ENCODE measurements at regions not wholly inside any gene's neighbourhood (a gene's known extent, or its start where the extent isn't known, plus 50 kb on each side); places are given as distances from the start of the nearest gene placed in this dataset.

DNA sequence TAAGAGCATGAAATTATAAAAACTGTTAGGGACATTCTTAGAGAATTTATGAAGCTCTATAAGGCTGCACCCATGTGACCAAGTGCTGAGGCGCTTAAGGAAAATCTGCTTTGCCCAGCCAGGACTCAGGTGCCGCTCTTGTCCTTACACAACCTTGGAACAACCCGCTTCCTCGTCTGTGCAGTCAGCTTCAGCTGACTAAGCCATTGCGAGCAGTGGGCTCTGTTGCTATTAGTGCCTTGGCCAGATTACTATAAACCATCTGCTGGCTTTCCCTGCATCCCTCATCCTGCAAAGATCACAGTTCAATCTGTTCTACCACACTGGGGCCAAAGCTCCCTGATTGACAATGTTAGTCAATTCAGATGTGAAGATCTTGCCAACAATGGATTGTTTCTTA, 89.1 kb upstream of the E2F3 start:
- in situ Hi-C loops (cut with HindIII; ENCODE audit: low sequenced_read_pairs) = no loop called here
- TF ChIP-seq, protein P1, sequence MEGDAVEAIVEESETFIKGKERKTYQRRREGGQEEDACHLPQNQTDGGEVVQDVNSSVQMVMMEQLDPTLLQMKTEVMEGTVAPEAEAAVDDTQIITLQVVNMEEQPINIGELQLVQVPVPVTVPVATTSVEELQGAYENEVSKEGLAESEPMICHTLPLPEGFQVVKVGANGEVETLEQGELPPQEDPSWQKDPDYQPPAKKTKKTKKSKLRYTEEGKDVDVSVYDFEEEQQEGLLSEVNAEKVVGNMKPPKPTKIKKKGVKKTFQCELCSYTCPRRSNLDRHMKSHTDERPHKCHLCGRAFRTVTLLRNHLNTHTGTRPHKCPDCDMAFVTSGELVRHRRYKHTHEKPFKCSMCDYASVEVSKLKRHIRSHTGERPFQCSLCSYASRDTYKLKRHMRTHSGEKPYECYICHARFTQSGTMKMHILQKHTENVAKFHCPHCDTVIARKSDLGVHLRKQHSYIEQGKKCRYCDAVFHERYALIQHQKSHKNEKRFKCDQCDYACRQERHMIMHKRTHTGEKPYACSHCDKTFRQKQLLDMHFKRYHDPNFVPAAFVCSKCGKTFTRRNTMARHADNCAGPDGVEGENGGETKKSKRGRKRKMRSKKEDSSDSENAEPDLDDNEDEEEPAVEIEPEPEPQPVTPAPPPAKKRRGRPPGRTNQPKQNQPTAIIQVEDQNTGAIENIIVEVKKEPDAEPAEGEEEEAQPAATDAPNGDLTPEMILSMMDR (IDR thresholded peaks at IDR 0.05; ENCODE audit: low read depth, low read length) = no peak

DNA sequence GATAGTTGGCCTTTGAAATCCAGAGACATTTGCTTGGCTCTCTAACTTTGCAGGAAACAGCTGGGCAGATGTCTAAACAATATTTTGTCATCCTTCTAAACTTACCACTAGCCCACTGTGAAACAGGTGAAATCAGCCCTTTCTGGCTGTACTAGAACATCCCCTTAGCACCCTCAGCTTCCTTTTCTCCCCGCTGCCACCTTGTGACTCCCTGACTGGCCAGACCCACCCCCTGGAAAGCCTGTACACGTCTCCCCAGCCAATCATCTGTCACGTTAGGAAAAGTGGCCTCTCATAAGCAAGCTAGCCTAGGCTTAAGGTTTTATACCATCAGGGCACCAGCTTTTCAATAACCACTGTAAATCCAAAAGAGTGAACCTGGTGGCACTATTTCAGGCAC, 88.6 kb upstream of the E2F3 start:
- in situ Hi-C loops (cut with HindIII; ENCODE audit: low sequenced_read_pairs) = no loop called here
- H3K4me3 ChIP-seq (ENCODE audit: low read depth, low read length) = no peak overlapping the region
- no peak for DNase-seq (ENCODE audit: low read depth, low spot score)
- TF ChIP-seq, protein P1 (IDR thresholded peaks at IDR 0.05; ENCODE audit: low read depth, low read length) = no peak

More for the DNA sequence above, 89.1 kb upstream of the E2F3 start:
- no peak overlapping the region for H3K4me3 ChIP-seq (ENCODE audit: low read depth, low read length)
- no peak for DNase-seq (ENCODE audit: low read depth, low spot score)

DNA sequence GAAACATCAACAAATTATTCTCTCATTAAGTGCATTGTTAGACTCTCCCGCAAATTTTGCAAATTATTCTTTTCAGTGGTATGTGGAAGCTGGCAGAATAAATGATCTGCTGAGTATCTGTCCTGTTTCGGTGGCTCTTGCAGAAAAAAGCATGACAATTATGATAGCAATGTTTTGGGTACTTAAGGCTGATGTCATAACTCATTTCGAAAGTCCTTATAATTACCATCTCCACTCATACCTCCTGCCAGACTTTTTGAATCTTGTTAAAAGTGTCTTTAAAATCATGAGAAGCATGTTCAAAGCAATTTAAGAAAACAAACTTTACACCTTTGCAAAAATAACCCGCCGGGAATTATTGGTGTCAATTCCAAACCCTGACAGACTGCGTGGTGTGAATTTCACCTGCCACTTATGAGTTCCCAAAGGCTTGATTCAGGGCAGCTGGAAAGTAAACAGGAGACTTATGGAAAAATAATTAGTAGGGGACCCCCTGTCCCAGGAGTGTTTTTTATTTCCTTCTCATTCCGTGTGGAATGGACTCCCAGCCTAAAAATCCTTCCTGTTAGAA, 87.6 kb upstream of the E2F3 start:
- no peak for DNase-seq (ENCODE audit: low read depth, low spot score)
- H3K4me3 ChIP-seq (ENCODE audit: low read depth, low read length) = no peak overlapping the region
- TF ChIP-seq, protein P1 (IDR thresholded peaks at IDR 0.05; ENCODE audit: low read depth, low read length) = no peak
- in situ Hi-C loops (cut with HindIII; ENCODE audit: low sequenced_read_pairs) = no loop called here

DNA sequence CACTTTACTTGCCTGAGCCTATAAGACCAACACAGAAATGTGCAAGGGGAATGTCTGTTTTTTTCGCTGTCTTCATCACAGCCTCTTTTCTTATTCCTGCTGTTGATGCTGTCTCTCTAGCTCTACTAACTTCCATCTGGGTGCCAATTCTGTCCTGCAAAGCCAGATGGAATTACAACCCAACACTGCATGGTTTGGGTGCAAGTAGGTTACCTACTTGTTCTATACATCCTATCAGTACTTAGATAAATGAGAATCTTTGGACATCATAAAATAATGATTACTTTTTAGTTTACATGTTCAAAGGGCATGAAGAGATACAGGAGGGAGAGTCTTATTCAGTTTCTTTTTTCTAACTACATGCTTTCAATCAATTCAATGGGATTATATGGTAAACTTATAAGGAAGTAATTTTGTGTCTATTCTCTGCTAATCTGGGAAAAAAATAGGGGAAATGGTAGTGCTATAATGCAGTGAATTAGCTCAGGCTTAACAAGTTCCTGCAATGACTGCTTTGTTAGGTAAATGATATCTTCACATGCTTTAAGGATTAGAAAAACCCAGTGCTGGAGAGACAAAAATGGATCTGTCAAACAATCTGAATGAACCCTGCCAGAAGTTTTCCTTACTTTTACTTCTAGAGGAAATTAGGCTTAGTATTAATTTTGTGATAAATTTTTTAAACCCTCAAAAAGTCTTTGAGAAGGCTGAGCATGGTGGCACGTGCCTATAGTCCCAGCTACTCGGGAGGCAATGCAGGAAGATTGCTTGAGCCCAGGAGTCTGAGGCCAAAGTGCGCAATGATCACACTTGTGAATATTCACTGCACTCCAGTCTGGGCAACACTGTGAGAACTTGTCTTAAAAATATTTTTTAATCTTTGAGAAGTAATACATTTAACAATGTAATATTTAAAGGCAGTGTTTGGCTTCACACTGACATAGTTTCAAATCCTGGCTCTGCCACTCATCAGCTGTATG, 86.5 kb upstream of the E2F3 start:
- in situ Hi-C loops (cut with HindIII; ENCODE audit: low sequenced_read_pairs) = no loop called here
- TF ChIP-seq, protein P1 (IDR thresholded peaks at IDR 0.05; ENCODE audit: low read depth, low read length) = no peak

DNA sequence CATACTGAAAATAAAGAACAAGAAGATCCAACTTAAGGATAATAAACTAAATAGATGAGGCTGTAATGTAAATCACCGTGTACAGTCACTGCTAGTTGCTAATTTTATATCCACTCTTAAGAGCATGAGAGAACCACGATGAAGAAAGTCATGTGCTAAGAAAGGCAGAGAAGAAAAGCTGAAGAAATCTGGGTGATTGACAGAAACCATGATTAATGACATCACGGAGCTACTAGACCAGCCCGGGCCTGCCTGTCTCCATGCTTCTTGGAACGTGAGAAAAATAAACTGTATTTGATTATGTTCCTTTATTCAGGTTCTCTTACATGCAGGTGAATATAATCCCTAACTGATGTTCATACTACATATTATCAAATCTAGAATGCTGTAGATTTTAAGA, 84.2 kb upstream of the E2F3 start:
- DNase-seq (ENCODE audit: low read depth, low spot score) = no peak
- in situ Hi-C loops (cut with HindIII; ENCODE audit: low sequenced_read_pairs) = no loop called here
- H3K4me3 ChIP-seq (ENCODE audit: low read depth, low read length) = no peak overlapping the region
- TF ChIP-seq, protein P1 (IDR thresholded peaks at IDR 0.05; ENCODE audit: low read depth, low read length) = no peak

More for the DNA sequence above, 86.5 kb upstream of the E2F3 start:
- DNase-seq (ENCODE audit: low read depth, low spot score) = no peak
- H3K4me3 ChIP-seq (ENCODE audit: low read depth, low read length) = no peak overlapping the region

DNA sequence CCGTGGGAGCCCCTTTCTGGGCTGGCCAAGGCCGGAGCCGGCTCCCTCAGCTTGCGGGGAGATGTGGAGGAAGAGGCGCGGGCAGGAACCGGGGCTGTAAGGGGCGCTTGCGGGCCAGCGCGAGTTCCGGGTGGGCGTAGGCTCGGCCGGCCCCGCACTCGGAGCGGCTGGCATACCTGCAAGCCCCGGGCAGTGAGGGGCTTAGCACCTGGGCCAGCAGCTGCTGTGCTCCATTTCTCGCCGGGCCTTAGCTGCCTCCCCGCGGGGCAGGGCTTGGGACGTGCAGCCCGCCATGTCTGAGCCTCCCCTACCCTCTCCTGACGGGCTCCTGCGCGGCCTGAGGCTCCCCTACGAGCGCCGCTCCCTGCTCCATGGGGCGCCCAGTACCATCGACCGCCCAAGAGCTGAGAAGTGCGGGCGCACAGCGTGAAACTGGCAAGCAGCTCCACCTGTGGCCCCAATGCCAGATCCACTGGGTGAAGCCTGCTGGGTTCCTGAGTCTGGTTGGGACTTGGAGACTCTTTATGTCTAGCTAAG, 82.8 kb upstream of the E2F3 start:
- no peak overlapping the region for H3K4me3 ChIP-seq (ENCODE audit: low read depth, low read length)
- in situ Hi-C loops (cut with HindIII; ENCODE audit: low sequenced_read_pairs) = no loop called here
- DNase-seq (ENCODE audit: low read depth, low spot score) = no peak
- TF ChIP-seq, protein P1 (IDR thresholded peaks at IDR 0.05; ENCODE audit: low read depth, low read length) = no peak
